Activated CD8-positive, alpha-beta memory T cell treated with anti-CD3 and anti-CD28 coated beads for 36 hours (primary cell): ENCODE measurements at regions not wholly inside any gene's neighbourhood (a gene's known extent, or its start where the extent isn't known, plus 50 kb on each side); places are given as distances from the start of the nearest gene placed in this dataset.

ENCODE experiments used
- CTCF ChIA-PET: fragments of 350-600 bp; sonication (Branson Sonifier 250); formaldehyde crosslinking; loops from one replicate; lab custom pipeline; 2021; ENCODE audit warnings: antibody characterized with exemption; lab: Charles Lee
- POLR2A ChIA-PET: fragments of 350-600 bp; sonication (Branson Sonifier 250); formaldehyde crosslinking; loops from one replicate; lab custom pipeline; 2021; ENCODE audit warnings: antibody characterized with exemption; lab: Charles Lee

DNA sequence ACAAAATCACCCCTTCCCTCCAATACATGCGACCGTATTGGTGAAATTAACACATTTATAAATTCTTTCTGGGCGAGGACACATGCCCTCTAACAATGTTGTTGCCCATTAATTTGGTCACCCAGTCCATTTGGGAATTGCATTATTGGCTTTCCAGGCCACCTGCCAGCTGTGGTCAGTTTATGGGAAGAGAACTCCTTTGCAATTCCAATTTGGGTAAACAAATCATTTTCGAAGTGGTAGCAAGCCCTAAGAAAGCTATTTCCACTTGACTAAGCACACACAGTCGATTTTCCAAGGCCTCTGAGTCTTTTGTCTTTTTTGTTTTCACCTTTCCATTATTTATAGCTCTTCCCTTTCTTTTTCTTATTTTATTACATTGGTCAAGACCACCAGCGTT lies 362.3 kb upstream of the RGMA start:
- CTCF ChIA-PET = no interaction called here

DNA sequence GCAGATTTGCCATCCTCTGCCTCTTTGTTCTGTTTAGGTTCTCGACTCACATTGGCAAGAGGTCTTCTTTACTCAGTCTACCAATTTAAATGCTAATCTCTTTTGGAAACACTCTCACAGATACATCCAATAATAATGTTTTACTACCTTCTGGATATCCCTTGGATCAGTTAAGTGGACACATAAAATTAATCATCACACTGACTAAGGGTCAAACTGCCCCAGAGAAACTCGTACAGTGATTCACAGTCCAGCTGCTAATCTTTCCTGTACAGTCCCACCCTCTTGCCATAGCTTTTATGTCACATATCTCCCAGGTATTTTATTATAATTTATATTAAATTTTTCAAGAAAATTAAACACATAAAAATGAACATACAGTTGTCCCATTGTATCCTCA lies 360.8 kb upstream of the RGMA start:
- CTCF ChIA-PET = no interaction called here
- POLR2A ChIA-PET = no interaction called here

More for the DNA sequence above, 362.3 kb upstream of the RGMA start:
- POLR2A ChIA-PET = no interaction called here

DNA sequence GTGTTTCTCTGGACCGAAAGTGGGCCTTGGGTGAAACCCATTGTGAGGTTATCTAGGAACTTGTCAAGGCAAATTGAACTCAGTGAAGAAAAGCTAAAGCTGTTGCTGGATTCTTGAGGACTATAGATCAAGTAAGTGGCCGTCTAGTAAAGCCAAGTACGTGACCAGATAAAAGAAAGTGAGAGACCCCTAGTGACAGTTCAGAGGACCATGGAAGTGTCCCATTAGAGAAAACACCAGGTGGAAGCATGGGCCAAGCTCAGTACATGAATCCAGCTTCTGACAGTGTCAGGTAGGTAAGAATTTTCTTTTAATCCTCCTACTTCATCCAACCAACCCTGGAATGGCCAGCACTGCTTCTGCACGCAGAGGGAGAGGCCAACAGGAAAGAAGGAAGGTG lies 349.3 kb upstream of the RGMA start:
- ChIA-PET POLR2A (no interaction called here), CTCF (interaction anchor here (0.5 kb wide), 1 partner anchor 92 kb away, joined by 5 read pairs; no protein-coding TSS in a partner anchor)

DNA sequence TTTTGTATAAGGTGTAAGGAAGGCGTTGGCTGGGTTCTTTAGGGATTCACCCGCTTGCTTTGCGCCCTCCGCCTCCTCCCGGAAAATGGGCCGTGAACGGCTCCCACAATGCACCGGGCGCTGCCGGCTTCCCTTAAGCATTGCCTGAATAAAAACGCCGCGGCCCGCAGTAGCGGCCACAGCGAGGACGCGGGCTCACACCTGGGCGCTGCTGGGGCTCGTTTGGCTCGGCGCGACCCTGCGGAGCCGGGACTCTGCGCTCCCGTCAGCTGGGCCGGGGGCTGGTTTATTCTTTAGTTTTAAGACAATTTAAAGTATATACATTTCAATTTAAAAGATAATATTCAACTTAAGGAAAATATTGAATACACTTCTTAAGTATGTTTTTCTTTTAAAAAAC lies 343.5 kb upstream of the RGMA start:
- ChIA-PET POLR2A (no interaction called here), CTCF (no interaction called here)

GRCh38 chr15:93428807-93429351 lies 339.9 kb upstream of the RGMA start:
- ChIA-PET POLR2A (no interaction called here), CTCF (no interaction called here)

DNA sequence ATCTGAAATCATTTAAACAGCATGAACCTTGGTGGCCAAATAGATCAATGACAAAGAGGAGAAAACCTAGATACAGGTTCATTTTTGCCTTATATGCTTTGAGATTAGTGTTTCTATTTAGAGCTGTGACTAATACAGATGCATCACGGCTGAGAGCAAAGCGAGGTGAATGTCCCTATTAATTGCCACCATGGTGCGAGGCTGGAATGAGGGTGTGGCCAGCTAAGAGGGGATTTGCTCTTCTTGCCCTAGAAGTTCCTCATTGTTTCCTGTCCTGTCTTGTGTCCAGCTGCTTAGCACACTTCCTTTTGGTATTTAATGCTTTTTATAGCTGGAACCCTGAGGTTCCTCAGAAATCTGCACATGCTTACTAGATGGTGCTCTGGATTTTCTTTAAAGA lies 339.1 kb upstream of the RGMA start:
- POLR2A ChIA-PET = no interaction called here

GRCh38 chr15:93424131-93424530 lies 335.1 kb upstream of the RGMA start:
- CTCF ChIA-PET = no interaction called here
- POLR2A ChIA-PET = no interaction called here

More for the DNA sequence above, 339.1 kb upstream of the RGMA start:
- CTCF ChIA-PET = no interaction called here

GRCh38 chr15:93422476-93422875 lies 333.5 kb upstream of the RGMA start:
- ChIA-PET POLR2A (no interaction called here), CTCF (no interaction called here)

- ChIA-PET CTCF (no interaction called here), POLR2A (no interaction called here)
Measured at GRCh38 chr15:93420477-93420876, 331.5 kb upstream of the RGMA start.

- CTCF ChIA-PET = no interaction called here
- POLR2A ChIA-PET = no interaction called here
Measured at GRCh38 chr15:93420050-93420452, 331.0 kb upstream of the RGMA start.

- POLR2A ChIA-PET = no interaction called here
- CTCF ChIA-PET = no interaction called here
Measured at GRCh38 chr15:93418566-93418965, 329.6 kb upstream of the RGMA start.

GRCh38 chr15:93417631-93418030 lies 328.6 kb upstream of the RGMA start:
- POLR2A ChIA-PET = no interaction called here
- CTCF ChIA-PET = no interaction called here

GRCh38 chr15:93417156-93417555 lies 328.1 kb upstream of the RGMA start:
- ChIA-PET POLR2A (no interaction called here), CTCF (no interaction called here)

DNA sequence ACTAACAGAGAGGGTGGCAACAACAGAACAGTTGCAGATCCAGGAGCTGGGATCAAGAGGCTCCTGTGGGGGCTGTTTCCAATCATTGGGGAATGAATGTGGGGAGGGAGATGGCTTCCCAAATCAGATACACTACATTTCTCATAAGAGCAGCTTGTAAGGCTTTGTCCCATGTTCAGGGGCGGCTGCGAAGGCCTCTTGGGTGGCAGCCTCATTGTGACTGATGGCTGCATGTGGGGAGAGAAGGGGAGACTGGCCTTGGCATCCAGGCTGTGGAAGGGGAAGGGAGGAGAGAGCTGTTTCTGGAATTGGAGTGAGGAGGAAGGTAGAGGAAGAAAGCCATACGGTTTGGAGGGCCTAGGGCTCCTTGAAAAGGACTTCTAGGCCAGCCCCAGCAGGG lies 326.6 kb upstream of the RGMA start:
- ChIA-PET CTCF (no interaction called here), POLR2A (no interaction called here)

GRCh38 chr15:93414576-93415231 lies 325.7 kb upstream of the RGMA start:
- POLR2A ChIA-PET = no interaction called here
- CTCF ChIA-PET = no interaction called here

DNA sequence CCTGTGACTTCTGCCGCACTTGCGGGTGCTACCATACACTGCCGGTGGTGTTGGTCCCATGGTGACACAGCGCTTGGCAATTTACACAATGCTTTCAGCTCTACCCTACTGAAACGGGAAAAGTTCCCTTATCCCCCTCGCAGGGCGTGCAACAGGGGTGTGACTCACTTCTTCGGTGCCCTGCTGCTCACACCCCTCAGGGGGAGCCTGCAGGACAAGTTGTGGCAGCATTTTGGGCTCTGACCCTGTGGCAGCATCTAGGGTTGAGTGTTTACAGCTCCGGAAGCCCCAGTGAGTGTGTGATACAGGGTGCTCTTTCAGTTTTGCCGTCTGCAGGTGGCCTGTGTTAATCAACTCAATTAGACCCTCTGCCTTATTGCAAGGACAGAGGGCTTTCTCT lies 324.7 kb upstream of the RGMA start:
- POLR2A ChIA-PET = no interaction called here

DNA sequence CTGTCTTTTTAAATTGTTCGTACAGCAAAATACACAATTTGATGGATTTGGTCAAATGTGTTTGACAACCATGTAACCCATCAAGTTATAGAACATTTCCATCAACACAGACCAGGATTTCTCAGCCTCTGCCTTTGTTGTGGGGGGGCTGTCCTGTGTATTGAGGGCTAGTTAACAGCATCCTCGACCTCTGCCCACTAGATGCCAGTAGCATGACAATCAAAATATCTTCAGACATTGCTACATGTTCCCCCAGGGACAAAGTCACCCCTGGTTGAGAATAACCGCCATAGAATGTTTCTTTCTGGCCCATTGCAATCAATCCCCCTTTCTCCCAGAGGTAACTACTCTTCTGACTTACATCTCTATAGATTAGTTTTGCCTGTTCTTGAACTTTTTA lies 310.1 kb upstream of the RGMA start:
- POLR2A ChIA-PET = no interaction called here
- CTCF ChIA-PET = interaction anchor here (0.5 kb wide), 1 partner anchor 302 kb away, joined by 3 read pairs; no protein-coding TSS in a partner anchor

More for the DNA sequence above, 324.7 kb upstream of the RGMA start:
- CTCF ChIA-PET = no interaction called here

GRCh38 chr15:93389211-93389610 lies 300.2 kb upstream of the RGMA start:
- POLR2A ChIA-PET = no interaction called here
- CTCF ChIA-PET = no interaction called here

GRCh38 chr15:93384886-93385285 lies 295.9 kb upstream of the RGMA start:
- ChIA-PET CTCF (no interaction called here), POLR2A (no interaction called here)

- ChIA-PET CTCF (no interaction called here), POLR2A (no interaction called here)
Measured at GRCh38 chr15:93382200-93382820, 293.3 kb upstream of the RGMA start.

- ChIA-PET CTCF (no interaction called here), POLR2A (no interaction called here)
Measured at GRCh38 chr15:93378558-93378957, 289.5 kb upstream of the RGMA start.
